ENCODE measurements at regions not wholly inside any gene's neighbourhood (a gene's known extent, or its start where the extent isn't known, plus 50 kb on each side); places are given as distances from the start of the nearest gene placed in this dataset.

DNA sequence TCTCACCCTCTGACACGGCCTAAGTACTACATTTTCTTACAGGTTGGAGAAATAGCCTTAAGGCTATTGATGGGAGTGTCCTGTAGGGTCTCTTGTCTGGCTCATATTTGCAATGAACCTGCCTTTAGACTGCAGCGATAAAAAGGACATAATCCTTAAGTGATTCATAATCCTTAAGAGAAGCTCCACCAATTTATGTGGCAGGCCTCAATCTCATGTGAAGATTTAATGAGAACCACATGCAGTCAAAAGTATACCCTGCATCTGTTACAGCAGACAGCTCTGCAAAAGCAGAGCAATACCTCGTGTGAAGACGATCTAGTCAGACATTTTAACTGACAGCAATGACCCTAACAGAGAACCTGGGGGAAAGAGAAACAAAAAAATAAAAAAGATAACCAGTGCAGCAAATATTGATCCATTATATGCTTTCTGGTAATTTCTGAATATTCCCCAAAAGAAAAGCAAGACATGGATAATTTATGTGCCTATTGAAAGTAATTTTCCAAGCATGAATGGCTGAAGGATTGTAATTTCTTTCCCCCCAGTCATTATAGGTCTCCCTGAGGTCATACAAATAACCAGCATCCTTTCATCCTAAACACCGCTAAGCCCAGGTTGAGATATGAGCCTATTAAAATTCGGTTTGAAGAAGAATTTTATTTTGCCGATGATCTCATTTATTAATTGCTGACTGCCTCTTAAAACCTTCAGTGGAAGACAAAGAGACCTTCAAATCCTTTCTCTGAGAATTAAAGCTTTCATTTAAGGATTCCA, 321.8 kb upstream of the NBEA start:
- DNase-seq (ENCODE audit: low read depth in 2 of 2): no peak

GRCh38 chr13:34620862-34621261, 321.2 kb upstream of the NBEA start:
- no peak for DNase-seq (ENCODE audit: low read depth in 2 of 2)

DNA sequence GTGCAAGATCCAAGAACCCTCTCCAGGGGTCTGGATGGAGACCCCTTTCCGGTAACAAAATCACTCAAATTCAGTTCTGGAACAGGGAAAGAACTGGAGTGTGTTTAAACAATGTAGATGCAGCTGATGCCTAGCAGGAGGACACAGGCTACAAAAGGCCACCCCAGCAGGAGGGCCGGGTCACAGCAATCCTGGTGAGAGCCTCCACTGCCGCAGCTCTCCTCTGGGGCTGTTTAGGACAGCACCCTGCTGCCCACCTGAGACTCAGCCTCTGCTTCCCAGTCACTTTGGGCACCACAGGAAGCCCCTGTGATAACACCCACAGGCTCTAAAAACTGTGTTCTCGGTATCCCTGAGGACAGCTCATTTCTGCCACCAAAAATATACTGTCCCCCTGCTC, 318.7 kb upstream of the NBEA start:
- DNase-seq (ENCODE audit: low read depth in 2 of 2): no peak

DNA sequence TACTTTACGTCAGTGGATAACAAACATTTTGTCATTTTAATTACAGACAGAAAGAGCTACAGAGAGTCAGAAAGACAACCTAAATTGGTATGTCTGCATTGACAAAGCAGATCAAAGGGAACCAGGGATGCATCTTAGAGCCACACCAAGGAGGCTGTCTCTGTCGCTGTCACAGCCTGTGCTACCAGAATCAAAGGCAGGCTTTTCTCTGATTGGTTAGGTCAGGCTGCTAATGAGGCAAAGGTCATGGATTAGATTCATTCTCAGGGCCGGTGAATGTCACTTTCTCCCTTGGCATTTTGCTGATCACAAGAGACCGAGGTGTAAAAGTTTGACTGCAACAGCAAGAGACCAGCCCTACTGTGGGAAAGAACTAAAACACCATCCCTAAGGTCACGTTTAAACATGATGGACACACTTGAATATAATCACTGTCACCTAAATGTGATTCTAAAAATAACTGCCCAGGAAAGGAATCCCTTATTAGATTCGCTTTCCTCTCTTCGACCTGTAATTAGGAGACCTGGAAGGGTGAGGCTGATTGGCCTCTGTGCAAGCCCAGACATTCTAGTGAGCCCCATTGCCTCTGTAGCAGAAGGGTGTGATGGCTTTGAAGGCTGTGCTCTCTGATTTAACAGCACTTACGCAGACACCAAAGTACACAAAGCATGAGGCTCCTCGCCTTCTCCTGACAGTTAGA, 314.4 kb upstream of the NBEA start:
- DNase-seq (ENCODE audit: low read depth in 2 of 2): no peak

DNA sequence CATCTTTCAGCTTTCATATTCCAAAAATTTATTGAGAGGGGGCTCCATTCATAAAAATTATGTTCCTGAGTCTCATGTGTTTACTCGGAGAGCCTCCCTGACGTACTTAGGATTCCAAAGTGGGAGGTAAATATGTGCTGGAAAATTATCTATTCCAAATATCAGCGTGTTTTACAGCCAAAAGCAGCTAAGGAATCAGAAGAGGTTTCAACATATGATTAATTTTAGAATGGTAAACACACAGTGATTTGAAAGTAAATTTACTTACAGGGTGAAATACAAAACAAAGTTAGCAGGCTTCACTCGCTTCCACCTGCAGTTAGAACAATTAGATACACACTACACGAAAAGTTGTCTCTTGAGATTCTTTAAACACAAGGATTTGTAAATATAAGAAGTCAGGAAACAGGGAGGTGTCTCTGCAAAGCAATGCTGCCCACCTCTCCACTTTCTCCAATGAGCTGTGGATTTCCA, 313.8 kb upstream of the NBEA start:
- DNase-seq (ENCODE audit: low read depth in 2 of 2): no peak

GRCh38 chr13:34634448-34634847, 307.6 kb upstream of the NBEA start:
- DNase-seq (ENCODE audit: low read depth in 2 of 2): no peak

DNA sequence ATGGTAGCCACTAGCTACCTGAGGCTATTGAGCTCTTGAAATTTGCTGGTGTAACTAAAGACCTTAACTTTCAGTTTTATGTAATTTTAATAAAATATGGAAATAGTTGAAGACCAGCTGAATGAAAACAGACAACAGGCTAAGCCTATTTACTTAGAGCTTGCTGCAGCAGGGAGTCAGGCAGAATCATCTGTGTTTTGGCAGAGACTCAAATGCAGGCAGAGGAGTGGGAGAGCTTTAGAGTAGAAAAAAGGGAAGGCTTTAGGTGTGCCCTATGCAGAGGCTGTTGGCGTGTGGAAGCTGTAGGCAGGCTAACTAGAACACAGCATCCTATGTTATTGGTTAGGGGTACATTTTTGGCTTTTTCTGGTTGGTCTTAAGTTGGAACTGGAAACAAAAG, 304.9 kb upstream of the NBEA start:
- DNase-seq (ENCODE audit: low read depth in 2 of 2): no peak

- DNase-seq (ENCODE audit: low read depth in 2 of 2): no peak
Measured at GRCh38 chr13:34637636-34638035, 304.4 kb upstream of the NBEA start.

- no peak for DNase-seq (ENCODE audit: low read depth in 2 of 2)
Measured at GRCh38 chr13:34638897-34639296, 303.2 kb upstream of the NBEA start.

DNA sequence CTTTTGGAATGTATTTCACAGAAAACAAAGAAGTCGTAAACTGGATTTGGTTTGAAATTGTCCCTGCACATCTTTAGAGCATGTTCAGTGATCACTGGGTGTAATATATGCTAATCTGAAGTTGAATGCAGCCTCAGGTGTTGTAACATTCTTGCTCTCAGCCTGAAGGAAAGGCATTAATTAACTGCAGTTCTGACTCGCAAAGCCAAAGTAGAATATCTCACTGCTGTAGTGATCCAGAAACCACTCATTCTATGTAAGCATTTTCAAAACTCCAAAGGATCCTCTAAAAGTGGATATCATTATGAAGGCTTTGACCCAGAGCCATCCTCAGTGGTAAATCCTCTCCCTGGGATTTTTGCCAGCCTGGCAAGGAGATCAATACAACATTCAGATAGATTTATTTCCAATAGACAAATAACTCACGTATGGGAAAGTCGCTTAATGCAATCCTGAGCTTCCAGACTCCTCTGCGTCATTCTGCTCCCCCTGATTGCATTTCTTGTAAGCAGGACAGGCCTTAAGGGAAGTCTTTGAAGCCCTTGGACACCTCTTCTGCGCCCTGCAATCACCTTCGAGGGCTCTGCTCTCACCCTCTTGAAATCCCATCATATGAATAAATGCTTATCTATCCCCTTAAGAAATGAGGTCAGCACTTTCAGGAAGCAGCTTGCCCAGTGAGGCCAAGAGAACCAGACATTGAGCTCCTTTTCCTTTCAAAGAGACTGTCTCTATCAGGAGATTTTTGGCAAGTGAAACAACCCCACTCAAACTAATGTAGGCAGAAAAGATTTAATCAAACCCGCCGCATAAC, 301.7 kb upstream of the NBEA start:
- DNase-seq (ENCODE audit: low read depth in 2 of 2): no peak

- DNase-seq (ENCODE audit: low read depth in 2 of 2): no peak
Measured at GRCh38 chr13:34640993-34641330, 301.1 kb upstream of the NBEA start.

DNA sequence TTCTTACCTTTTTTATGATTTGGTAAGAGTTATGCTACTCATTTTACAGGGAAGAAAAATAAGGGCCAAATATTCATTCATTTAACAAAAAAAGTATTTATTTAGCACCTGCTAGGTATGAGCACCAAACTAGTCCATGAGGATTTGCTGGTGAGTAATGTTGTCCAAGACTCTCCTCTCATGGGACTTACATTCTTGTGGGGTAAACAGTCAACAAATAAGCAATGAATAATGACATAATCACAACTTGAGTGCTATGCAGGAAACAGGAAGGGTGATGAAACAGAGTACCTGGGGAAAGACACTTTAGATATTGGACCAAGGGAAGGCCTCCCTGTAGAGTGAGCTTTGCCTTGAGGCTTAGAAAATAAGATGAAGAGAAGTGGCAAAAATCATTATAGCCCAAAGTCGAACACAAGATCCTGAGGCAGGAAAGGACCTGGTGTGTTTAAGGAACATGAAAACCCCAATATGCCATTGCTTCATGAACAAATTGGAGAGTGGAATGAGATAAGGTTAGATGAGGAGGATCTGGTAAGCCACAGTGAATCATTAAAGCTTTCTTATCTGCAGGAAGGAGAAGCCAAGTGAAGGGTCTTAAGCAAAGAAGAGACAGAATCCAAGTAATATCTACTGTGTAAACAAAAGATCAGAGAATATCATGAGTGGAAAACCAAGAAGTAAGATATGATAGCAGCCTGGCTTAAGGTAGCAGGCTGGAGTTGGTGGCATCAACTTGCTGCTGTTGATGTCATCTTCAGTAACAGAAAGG, 294.5 kb upstream of the NBEA start:
- DNase-seq (ENCODE audit: low read depth in 2 of 2): no peak

DNA sequence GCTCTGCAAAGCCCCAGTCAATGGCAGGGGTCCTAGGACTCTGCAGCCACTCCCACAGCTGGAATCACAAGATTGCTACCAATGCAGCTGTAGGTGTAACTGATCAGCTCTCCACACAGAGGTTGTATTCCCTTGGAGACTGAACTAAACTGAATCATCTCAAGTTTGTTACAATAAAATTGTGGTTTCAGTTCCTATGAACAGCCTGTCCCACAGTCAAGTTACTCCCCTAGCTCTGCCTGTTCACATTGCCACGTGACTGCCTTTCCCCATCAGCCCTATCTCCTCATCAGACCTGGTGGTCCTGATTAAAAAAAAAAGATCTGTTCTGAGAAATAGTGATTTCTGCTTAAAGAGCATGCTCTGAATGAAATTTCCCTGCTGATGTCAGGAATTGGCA, 287.9 kb upstream of the NBEA start:
- no peak for DNase-seq (ENCODE audit: low read depth in 2 of 2)

GRCh38 chr13:34654647-34655046, 287.4 kb upstream of the NBEA start:
- DNase-seq (ENCODE audit: low read depth in 2 of 2): no peak

GRCh38 chr13:34655554-34655953, 286.5 kb upstream of the NBEA start:
- DNase-seq (ENCODE audit: low read depth in 2 of 2): no peak

GRCh38 chr13:34657716-34658115, 284.4 kb upstream of the NBEA start:
- no peak for DNase-seq (ENCODE audit: low read depth in 2 of 2)

DNA sequence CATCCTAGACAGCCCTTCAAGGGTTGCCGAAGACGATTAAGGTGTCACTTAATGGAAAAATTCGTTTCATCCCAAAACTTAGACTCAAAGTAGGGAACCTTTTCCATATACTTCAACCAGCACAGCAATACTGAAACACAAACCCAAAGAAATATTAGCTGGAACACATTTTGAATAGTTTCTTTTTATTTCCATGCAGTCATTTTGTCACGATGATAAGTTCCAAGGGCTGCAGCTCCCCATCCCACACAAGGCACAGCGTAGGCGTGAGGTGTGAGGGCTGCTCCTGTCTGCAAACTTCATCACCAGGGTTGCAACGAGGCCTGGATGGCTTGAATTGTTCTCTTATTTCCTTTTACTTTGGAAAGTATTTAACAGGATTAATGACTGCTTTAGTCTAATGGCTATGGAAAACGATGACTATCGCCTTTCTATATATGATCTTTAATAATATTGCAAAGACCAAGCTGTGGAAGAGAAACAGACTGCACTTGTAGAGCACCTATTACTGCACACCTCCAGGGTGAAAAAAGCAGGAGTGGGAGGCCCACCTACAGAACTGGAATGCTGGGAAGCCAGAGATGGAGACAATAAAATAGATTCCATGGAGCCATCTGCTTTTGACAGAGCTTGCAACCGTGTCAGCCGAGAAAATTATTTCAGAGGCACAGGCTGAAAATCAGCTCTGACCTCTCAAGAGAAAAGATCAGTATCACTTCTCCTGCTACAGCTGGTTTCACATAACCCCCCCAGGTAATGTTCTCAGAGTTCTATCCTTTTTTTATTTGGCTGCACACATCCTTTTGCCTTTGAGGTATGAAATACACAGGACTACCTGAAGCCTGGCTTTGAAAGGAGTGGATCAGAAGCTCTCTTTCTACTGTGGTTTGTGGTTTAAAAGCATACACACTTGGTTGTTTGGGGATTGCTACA, 274.5 kb upstream of the NBEA start:
- DNase-seq (ENCODE audit: low read depth in 2 of 2): no peak

GRCh38 chr13:34671137-34671536, 270.9 kb upstream of the NBEA start:
- DNase-seq (ENCODE audit: low read depth in 2 of 2): no peak

DNA sequence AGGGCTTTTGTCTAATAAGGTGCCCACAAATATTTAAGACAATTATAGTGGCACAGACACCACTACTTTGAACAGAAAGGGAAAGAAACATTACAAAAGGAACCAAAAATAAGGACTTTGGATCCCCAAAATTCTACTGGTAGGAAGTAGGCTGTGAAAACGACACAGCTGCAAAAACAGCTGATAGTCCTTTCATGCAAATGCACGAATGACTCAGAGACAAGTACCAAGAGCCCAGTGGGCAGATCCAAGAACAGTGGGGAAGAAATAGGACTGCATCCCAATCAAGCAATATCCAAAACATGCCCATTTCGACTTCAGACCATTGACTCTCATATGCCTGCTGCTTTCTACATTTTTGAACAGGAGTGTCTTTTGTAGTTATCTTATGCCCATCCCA, 269.4 kb upstream of the NBEA start:
- no peak for DNase-seq (ENCODE audit: low read depth in 2 of 2)

DNA sequence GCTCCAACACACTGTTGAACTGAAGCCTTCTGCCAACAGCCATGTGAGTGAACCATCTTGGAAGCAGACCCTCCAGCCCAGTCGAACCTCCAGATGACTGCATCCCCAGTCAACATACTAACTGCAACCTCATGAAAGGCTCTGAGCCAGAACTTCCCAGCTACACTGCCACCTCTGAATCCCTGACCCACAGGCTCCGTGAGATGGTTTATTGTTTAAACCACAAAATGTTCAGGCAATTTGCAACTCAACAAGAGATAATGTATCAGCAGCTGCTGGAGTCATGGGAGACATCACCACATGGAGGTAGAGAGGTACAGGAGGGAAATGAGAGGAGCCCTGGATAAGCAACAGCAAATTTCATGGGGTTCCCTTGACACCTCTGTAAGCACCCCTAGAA, 266.4 kb upstream of the NBEA start:
- DNase-seq (ENCODE audit: low read depth in 2 of 2): no peak

GRCh38 chr13:34678154-34678553, 263.9 kb upstream of the NBEA start:
- no peak for DNase-seq (ENCODE audit: low read depth in 2 of 2)

Measured in stimulated activated CD4-positive, alpha-beta T cell treated with anti-CD3 and anti-CD28 coated beads, Interleukin-1b, Interleukin-23, amount 100 ng/mL, for 1 hour (primary cell).